Astrocyte (in vitro differentiated cells and primary cell): ENCODE measurements at regions not wholly inside any gene's neighbourhood (a gene's known extent, or its start where the extent isn't known, plus 50 kb on each side); places are given as distances from the start of the nearest gene placed in this dataset.

ENCODE experiments used
- DNase-seq: peaks from one replicate; pipeline ENCODE4 v3.0.0-alpha.2; 2010; ENCODE audit warnings: low read depth
- FAIRE-seq: peaks from 2 replicates; lab custom pipeline; 2011; peaks lifted over from hg19 to GRCh38; lab: Jason Lieb, UNC
- H2AFZ ChIP-seq: 2 replicates; pipeline ENCODE4 v1.6.0; 2012; ENCODE audit warnings: low read depth, low read length, inconsistent platforms
- H3K27ac ChIP-seq: 2 replicates; pipeline ENCODE4 v1.5.1; 2011; ENCODE audit warnings: low read depth, low read length, inconsistent platforms
- H3K27me3 ChIP-seq: 2 replicates; pipeline ENCODE4 v1.6.0; 2011; ENCODE audit warnings: low read length, inconsistent platforms; ENCODE audit not compliant: insufficient read depth
- H3K36me3 ChIP-seq: 2 replicates; pipeline ENCODE4 v1.5.1; 2011; ENCODE audit warnings: low read length, inconsistent platforms; ENCODE audit not compliant: insufficient read depth
- H3K4me1 ChIP-seq: 2 replicates; pipeline ENCODE4 v1.5.1; 2011; ENCODE audit warnings: low read length, inconsistent platforms; ENCODE audit not compliant: insufficient read depth
- H3K4me2 ChIP-seq: 2 replicates; pipeline ENCODE4 v1.6.0; 2012; ENCODE audit warnings: low read length, inconsistent platforms
- H3K4me3 ChIP-seq: 2 replicates; pipeline ENCODE4 v1.5.1; 2011; ENCODE audit warnings: low read depth, mild to moderate bottlenecking, low read length, inconsistent platforms; ENCODE audit not compliant: insufficient read depth
- H3K79me2 ChIP-seq: 2 replicates; pipeline ENCODE4 v1.6.0; 2012; ENCODE audit warnings: mild to moderate bottlenecking, low read length, inconsistent platforms; ENCODE audit not compliant: insufficient read depth
- H3K9ac ChIP-seq: 2 replicates; pipeline ENCODE4 v1.6.0; 2012; ENCODE audit warnings: mild to moderate bottlenecking, low read length, inconsistent platforms
- H3K9me3 ChIP-seq: 2 replicates; pipeline ENCODE4 v1.5.1; 2012; ENCODE audit warnings: low read depth, mild to moderate bottlenecking, low read length, inconsistent platforms; ENCODE audit not compliant: insufficient read depth
- H4K20me1 ChIP-seq: 2 replicates; pipeline ENCODE4 v1.6.0; 2012; ENCODE audit warnings: low read length, inconsistent platforms; ENCODE audit not compliant: insufficient read depth
- H3K27ac Mint-ChIP-seq: one replicate; pipeline ENCODE4 v1.8.0; 2021; ENCODE audit warnings: mild to moderate bottlenecking, mixed read lengths; ENCODE audit not compliant: unreplicated experiment
- H3K27me3 Mint-ChIP-seq: one replicate; pipeline ENCODE4 v1.8.0; 2021; ENCODE audit warnings: low read depth, mixed read lengths; ENCODE audit not compliant: unreplicated experiment
- H3K36me3 Mint-ChIP-seq: one replicate; pipeline ENCODE4 v1.8.0; 2021; ENCODE audit warnings: low read depth, mixed read lengths; ENCODE audit not compliant: unreplicated experiment
- H3K4me1 Mint-ChIP-seq: one replicate; pipeline ENCODE4 v1.8.0; 2021; ENCODE audit warnings: low read depth, mixed read lengths; ENCODE audit not compliant: unreplicated experiment
- H3K4me3 Mint-ChIP-seq: one replicate; pipeline ENCODE4 v1.8.0; 2021; ENCODE audit warnings: mild to moderate bottlenecking, moderate library complexity, mixed read lengths; ENCODE audit not compliant: unreplicated experiment
- H3K9me3 Mint-ChIP-seq: one replicate; pipeline ENCODE4 v1.8.0; 2021; ENCODE audit warnings: mild to moderate bottlenecking, mixed read lengths; ENCODE audit not compliant: unreplicated experiment
- CTCF ChIP-seq: IDR thresholded peaks from 2 replicates; pipeline ENCODE4 v1.5.1; 2011; ENCODE audit warnings: low read depth, mild to moderate bottlenecking, inconsistent platforms, low read length, moderate library complexity; ENCODE audit not compliant: insufficient read depth
- EZH2 ChIP-seq: IDR thresholded peaks from 2 replicates; pipeline ENCODE4 v1.6.1; 2012; ENCODE audit warnings: mild to moderate bottlenecking, low read length, inconsistent platforms; ENCODE audit not compliant: insufficient read depth

GRCh38 chr7:121466455-121466854 is 70.3 kb upstream of the FAM3C start:
- Histone ChIP-seq H3K27me3 (no peaks in the 10 kb centered on the region), H4K20me1 (no peaks in the 10 kb centered on the region), H3K4me1 (no peaks in the 10 kb centered on the region), H3K79me2 (no peaks in the 10 kb centered on the region), H3K27ac (no peak overlapping the region), H3K4me3 (no peak overlapping the region), H3K4me2 (no peak overlapping the region), H3K9ac (no peak overlapping the region), H2AFZ (no peak overlapping the region), H3K9me3 (no peaks in the 10 kb centered on the region), H3K36me3 (no peaks in the 10 kb centered on the region)
- no peak for FAIRE-seq
- no peaks in the 10 kb centered on the region for H3K9me3 Mint-ChIP-seq
- no peak for TF ChIP-seq CTCF
- no peak for TF ChIP-seq EZH2
- H3K4me1 Mint-ChIP-seq: no peaks in the 10 kb centered on the region
- H3K27ac Mint-ChIP-seq: no peak overlapping the region
- DNase-seq: no peak
- no peaks in the 10 kb centered on the region for H3K36me3 Mint-ChIP-seq
- H3K27me3 Mint-ChIP-seq: no peaks in the 10 kb centered on the region
- H3K4me3 Mint-ChIP-seq: no peak overlapping the region

GRCh38 chr7:121459148-121459547 is 63.0 kb upstream of the FAM3C start:
- FAIRE-seq: no peak
- no peak for DNase-seq
- no peak overlapping the region for H2AFZ ChIP-seq
- no peak overlapping the region for H3K4me3 ChIP-seq
- H3K9ac ChIP-seq: no peak overlapping the region
- no peaks in the 10 kb centered on the region for H3K27me3 ChIP-seq
- Mint-ChIP-seq H3K36me3 (no peaks in the 10 kb centered on the region), H3K9me3 (no peaks in the 10 kb centered on the region), H3K4me1 (no peaks in the 10 kb centered on the region), H3K27me3 (no peaks in the 10 kb centered on the region), H3K27ac (no peak overlapping the region), H3K4me3 (no peak overlapping the region)
- no peaks in the 10 kb centered on the region for H3K9me3 ChIP-seq
- H4K20me1 ChIP-seq: no peaks in the 10 kb centered on the region
- no peaks in the 10 kb centered on the region for H3K79me2 ChIP-seq
- no peak overlapping the region for H3K27ac ChIP-seq
- no peak for TF ChIP-seq CTCF
- no peak for TF ChIP-seq EZH2
- H3K36me3 ChIP-seq: no peaks in the 10 kb centered on the region
- H3K4me2 ChIP-seq: no peak overlapping the region
- no peaks in the 10 kb centered on the region for H3K4me1 ChIP-seq

GRCh38 chr7:121456785-121457359 is 60.8 kb upstream of the FAM3C start:
- H3K4me2 ChIP-seq: no peak overlapping the region
- TF ChIP-seq CTCF (no peak), EZH2 (no peak)
- no peak overlapping the region for H3K27ac Mint-ChIP-seq
- no peaks in the 10 kb centered on the region for H3K9me3 Mint-ChIP-seq
- H4K20me1 ChIP-seq: no peaks in the 10 kb centered on the region
- H3K27me3 Mint-ChIP-seq: no peaks in the 10 kb centered on the region
- no peaks in the 10 kb centered on the region for H3K79me2 ChIP-seq
- DNase-seq (no peak), FAIRE-seq (no peak)
- no peaks in the 10 kb centered on the region for H3K27me3 ChIP-seq
- H3K9me3 ChIP-seq: no peaks in the 10 kb centered on the region
- H3K4me1 ChIP-seq: no peaks in the 10 kb centered on the region
- no peak overlapping the region for H2AFZ ChIP-seq
- no peaks in the 10 kb centered on the region for H3K4me1 Mint-ChIP-seq
- H3K4me3 ChIP-seq: no peak overlapping the region
- H3K36me3 ChIP-seq: no peaks in the 10 kb centered on the region
- no peak overlapping the region for H3K9ac ChIP-seq
- H3K36me3 Mint-ChIP-seq: no peaks in the 10 kb centered on the region
- H3K4me3 Mint-ChIP-seq: no peak overlapping the region
- no peak overlapping the region for H3K27ac ChIP-seq
